Mesodermal cell (in vitro differentiated cells): ENCODE measurements at regions not wholly inside any gene's neighbourhood (a gene's known extent, or its start where the extent isn't known, plus 50 kb on each side); places are given as distances from the start of the nearest gene placed in this dataset.
"Not testable (repeated sequence)": the region's sequence is repeated elsewhere in the genome, so short reads cannot be mapped to it uniquely, and the experiment has no call there.

ENCODE experiments used
- H3K27ac ChIP-seq: 2 replicates; pipeline ENCODE4 v1.7.0; 2013; ENCODE audit warnings: mild to moderate bottlenecking, low read depth, low read length, moderate library complexity; ENCODE audit not compliant: severe bottlenecking
- H3K36me3 ChIP-seq: 2 replicates; pipeline ENCODE4 v1.7.1; 2013; ENCODE audit warnings: mild to moderate bottlenecking, low read length, moderate library complexity; ENCODE audit not compliant: control insufficient read depth, insufficient read depth
- H3K4me1 ChIP-seq: one replicate; pipeline ENCODE4 v1.7.1; 2013; ENCODE audit warnings: mild to moderate bottlenecking, low read length; ENCODE audit not compliant: insufficient read depth, control insufficient read depth, poor library complexity, severe bottlenecking
- H3K4me3 ChIP-seq: 2 replicates; pipeline ENCODE4 v1.7.0; 2013; ENCODE audit warnings: low read length, control low read depth, mild to moderate bottlenecking; ENCODE audit not compliant: insufficient read depth, poor library complexity, severe bottlenecking; ENCODE audit errors: extremely low read depth
- H3K9me3 ChIP-seq: 2 replicates; pipeline ENCODE4 v1.7.1; 2013; ENCODE audit warnings: mild to moderate bottlenecking, low read length, moderate library complexity; ENCODE audit not compliant: control insufficient read depth
- WGBS, 2 experiments: methylation state at CpG; one replicate each; pipeline ENCODE4 v1.1.5; 2013; ENCODE audit warnings: missing lambda C conversion rate in 2 of 2; ENCODE audit not compliant: insufficient coverage in 2 of 2; 5-methylcytosine and 5-hydroxymethylcytosine counted together

DNA sequence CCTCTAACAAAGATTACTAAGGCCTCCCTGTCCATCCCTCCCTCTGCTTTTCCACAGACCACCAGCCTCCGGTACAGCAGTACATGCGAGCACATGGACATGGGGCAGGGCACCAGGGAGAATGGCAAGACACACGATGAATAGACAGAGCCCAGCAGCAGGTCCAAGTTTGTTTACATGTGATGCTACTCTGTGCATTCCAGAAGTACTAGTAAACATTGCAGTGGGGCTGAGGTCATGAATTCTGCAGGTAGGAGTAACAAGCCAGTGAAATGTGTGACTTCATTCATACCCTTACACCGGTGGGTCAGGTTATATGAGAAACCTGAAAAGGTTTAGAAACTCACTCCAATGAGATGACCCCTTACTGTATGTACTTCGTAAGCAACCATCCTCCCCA lies 205.7 kb downstream of the BCL11A start:
- H3K4me1 ChIP-seq = no peaks in the 10 kb centered on the region
- no peaks in the 10 kb centered on the region for H3K9me3 ChIP-seq
- H3K4me3 ChIP-seq = no peak overlapping the region
- 80 to 92% methylated on average over 4 to 5 of the region's 5 CpGs for WGBS, 2 experiments
- no peaks in the 10 kb centered on the region for H3K36me3 ChIP-seq
- no peak overlapping the region for H3K27ac ChIP-seq

DNA sequence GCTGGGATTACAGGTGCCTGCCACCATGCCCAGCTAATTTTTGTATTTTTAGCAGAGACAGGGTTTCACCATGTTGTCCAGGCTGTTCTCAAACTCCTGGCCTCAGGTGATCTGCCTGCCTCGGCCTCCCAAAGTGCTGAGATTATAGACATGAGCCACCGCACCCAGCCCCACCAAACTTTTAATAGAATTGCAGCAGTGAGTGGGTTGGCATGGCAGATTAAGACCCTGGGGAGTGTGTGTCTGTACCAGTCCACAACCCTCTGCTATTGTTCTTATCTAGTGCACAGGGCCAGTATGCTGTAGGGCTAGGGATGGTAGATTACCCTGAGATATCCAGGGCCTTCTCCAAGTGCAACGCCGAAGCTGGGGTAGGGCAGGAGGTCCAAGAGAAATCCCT lies 211.0 kb downstream of the BCL11A start:
- H3K4me3 ChIP-seq, H3K9me3 ChIP-seq, H3K4me1 ChIP-seq, H3K36me3 ChIP-seq, H3K27ac ChIP-seq: not testable (repeated sequence)
- 96 to 100% methylated on average over 3 of the region's 4 CpGs for WGBS, 2 experiments

DNA sequence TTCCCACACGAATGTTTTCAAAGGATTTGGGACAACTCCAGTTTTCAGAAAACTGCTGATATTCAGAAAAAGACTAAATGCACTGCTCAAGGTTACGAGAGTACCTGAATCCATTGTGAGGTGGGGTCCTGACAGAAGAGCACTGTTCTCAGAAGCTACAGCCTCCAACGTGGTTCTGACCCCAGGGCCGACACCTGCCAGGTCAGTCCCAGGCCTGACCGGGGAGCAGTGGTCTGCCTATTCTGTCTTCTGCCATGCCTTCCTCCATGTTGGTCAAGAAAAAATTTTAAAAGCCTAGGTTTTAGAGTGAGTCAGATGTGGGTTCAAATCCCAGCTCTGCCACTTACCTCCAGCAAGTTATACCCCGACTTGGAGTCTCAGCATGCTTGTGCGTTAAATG lies 212.3 kb downstream of the BCL11A start:
- Histone ChIP-seq H3K36me3 (no peaks in the 10 kb centered on the region), H3K27ac (no peak overlapping the region), H3K4me3 (no peak overlapping the region), H3K4me1 (no peaks in the 10 kb centered on the region), H3K9me3 (no peaks in the 10 kb centered on the region)
- WGBS, 2 experiments = 79 to 96% methylated on average over 3 to 5 of the region's 7 CpGs

DNA sequence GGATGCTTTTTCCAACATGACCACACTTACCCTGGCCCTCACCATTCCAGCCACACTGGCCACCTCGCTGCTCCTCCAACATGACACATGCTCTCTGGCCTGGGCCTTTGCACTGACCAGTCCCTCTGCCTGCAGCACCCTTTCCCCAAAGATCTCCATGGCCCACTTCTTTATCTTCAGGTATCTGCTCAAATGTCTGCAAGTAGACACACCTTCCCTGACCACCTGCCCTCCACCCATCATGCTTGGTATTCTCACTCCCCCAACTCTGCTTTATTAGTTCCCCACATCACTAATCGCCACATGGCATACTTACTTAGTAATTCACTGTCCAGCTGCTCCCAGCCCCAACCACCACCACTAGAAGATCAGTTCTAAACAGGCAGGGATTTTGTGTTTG lies 214.2 kb downstream of the BCL11A start:
- no peak overlapping the region for H3K4me3 ChIP-seq
- no peaks in the 10 kb centered on the region for H3K36me3 ChIP-seq
- H3K4me1 ChIP-seq = no peaks in the 10 kb centered on the region
- H3K9me3 ChIP-seq = no peaks in the 10 kb centered on the region
- WGBS, 2 experiments = 82 to 95% methylated on average over 2 of the region's 2 CpGs
- no peak overlapping the region for H3K27ac ChIP-seq

- H3K36me3 ChIP-seq = no peaks in the 10 kb centered on the region
- no peaks in the 10 kb centered on the region for H3K4me1 ChIP-seq
- no peak overlapping the region for H3K27ac ChIP-seq
- 25 to 61% methylated on average over 2 to 3 of the region's 4 CpGs for WGBS, 2 experiments
- H3K9me3 ChIP-seq = no peaks in the 10 kb centered on the region
- H3K4me3 ChIP-seq = no peak overlapping the region
Observed at GRCh38 chr2:60337142-60337497, 216.3 kb downstream of the BCL11A start.

- Histone ChIP-seq H3K27ac (no peak overlapping the region), H3K9me3 (no peaks in the 10 kb centered on the region), H3K4me1 (no peaks in the 10 kb centered on the region), H3K4me3 (no peak overlapping the region), H3K36me3 (no peaks in the 10 kb centered on the region)
- WGBS, 2 experiments = 86 to 89% methylated on average over 4 of the region's 5 CpGs
Observed at GRCh38 chr2:60336442-60337141, 216.9 kb downstream of the BCL11A start.

- no peak overlapping the region for H3K27ac ChIP-seq
- no peaks in the 10 kb centered on the region for H3K36me3 ChIP-seq
- H3K9me3 ChIP-seq = no peaks in the 10 kb centered on the region
- no peak overlapping the region for H3K4me3 ChIP-seq
- no peaks in the 10 kb centered on the region for H3K4me1 ChIP-seq
- 88 to 97% methylated on average over 8 to 11 of the region's 13 CpGs for WGBS, 2 experiments
Observed at GRCh38 chr2:60335533-60336237, 217.8 kb downstream of the BCL11A start.

DNA sequence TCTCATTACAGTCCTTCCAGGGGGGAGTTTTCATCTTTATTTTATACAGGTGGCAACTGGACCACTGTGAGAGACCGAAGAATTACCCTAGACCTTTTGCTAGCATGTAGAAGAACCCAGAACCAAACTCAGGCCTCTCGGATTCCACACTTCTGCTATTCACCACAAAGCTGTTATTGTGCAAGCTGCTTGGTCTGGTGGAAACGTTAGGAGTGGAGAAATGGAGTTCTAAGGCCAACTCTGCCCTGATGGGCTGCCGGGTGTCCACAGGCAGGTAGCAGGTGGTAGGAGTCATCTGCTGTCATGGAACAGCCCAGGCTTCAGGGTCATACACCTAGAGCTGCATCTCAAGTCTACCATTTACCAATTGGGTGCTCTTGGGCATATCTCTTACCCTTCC lies 218.8 kb downstream of the BCL11A start:
- Histone ChIP-seq H3K4me1 (no peaks in the 10 kb centered on the region), H3K4me3 (no peak overlapping the region), H3K9me3 (no peaks in the 10 kb centered on the region), H3K36me3 (no peaks in the 10 kb centered on the region), H3K27ac (no peak overlapping the region)
- 83 to 93% methylated on average over 2 of the region's 4 CpGs for WGBS, 2 experiments

- no peaks in the 10 kb centered on the region for H3K36me3 ChIP-seq
- 96 to 97% methylated on average over 5 of the region's 8 CpGs for WGBS, 2 experiments
- H3K4me3 ChIP-seq = no peak overlapping the region
- no peaks in the 10 kb centered on the region for H3K9me3 ChIP-seq
- no peaks in the 10 kb centered on the region for H3K4me1 ChIP-seq
- H3K27ac ChIP-seq = no peak overlapping the region
Observed at GRCh38 chr2:60333264-60333663, 220.2 kb downstream of the BCL11A start.

DNA sequence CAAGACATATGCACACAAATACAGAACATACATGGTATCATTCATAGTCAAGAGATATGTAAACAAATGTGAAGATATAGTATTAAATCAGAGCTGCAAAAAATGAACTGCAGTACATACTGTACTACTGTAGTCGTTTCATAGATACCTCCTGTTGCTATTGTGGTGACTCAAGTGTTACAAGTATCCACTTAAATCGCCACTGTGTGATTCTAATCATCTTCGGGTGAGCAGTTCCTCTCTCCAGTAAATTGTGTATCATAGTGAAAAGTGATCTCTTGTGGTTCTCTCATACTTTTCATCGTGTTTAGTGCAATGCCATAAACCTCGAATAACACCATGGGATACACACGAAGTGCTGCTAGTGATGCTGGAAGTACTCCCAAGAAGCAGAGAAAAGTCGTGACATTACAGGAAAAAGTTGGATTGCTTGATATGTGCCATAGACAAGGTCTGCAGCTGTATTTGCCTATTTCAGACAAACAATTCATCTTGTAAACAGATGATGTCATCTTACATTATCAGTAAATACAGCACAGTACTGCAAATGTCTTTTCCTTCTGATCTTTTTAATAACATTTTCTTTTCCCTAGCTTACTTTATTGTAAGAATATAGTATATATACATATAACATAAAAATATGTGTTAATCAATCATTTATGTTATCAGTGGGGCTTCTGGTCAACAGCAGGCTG lies 222.2 kb downstream of the BCL11A start:
- Histone ChIP-seq H3K9me3 (no peaks in the 10 kb centered on the region), H3K4me3 (no peak overlapping the region), H3K4me1 (no peaks in the 10 kb centered on the region), H3K36me3 (no peaks in the 10 kb centered on the region), H3K27ac (no peak overlapping the region)
- 82 to 88% methylated on average over 6 of the region's 7 CpGs for WGBS, 2 experiments

- Histone ChIP-seq H3K4me1 (no peaks in the 10 kb centered on the region), H3K4me3 (no peak overlapping the region), H3K36me3 (no peaks in the 10 kb centered on the region), H3K27ac (no peak overlapping the region), H3K9me3 (no peaks in the 10 kb centered on the region)
- WGBS, 2 experiments = 83% methylated on average over 2 of the region's 3 CpGs; no CpG with 5 or more reads in 1 of the 2 experiments
Observed at GRCh38 chr2:60329225-60329624, 224.2 kb downstream of the BCL11A start.
